Gastroesophageal sphincter (tissue), 3 donors: ENCODE measurements at regions not wholly inside any gene's neighbourhood (a gene's known extent, or its start where the extent isn't known, plus 50 kb on each side); places are given as distances from the start of the nearest gene placed in this dataset.

Experiments
- CTCF ChIP-seq, 4 experiments: fragments of 200-600 bp in 2 of 4; fragments of 450-650 bp in 2 of 4; sonication (generic) in 1 of 4; IDR thresholded peaks; one replicate each; pipeline ENCODE4 v1.5.1; 2017 to 2019; ENCODE audit warnings: antibody characterized with exemption in 4 of 4, mild to moderate bottlenecking in 2 of 4, moderate library complexity in 2 of 4
- EP300 ChIP-seq: sonication (generic); formaldehyde crosslinking; IDR thresholded peaks from one replicate; pipeline ENCODE4 v1.6.1; 2017; ENCODE audit warnings: antibody characterized with exemption, mild to moderate bottlenecking
- POLR2A ChIP-seq, 2 donors: fragments of 450-650 bp; IDR thresholded peaks; one replicate each; pipeline ENCODE4 v1.6.1; 2017; ENCODE audit warnings: antibody characterized with exemption in 2 of 2, mild to moderate bottlenecking in 2 of 2, moderate library complexity in 1 of 2
- POLR2AphosphoS5 ChIP-seq: sonication (generic); formaldehyde crosslinking; IDR thresholded peaks from one replicate; pipeline ENCODE4 v1.6.1; 2017; ENCODE audit warnings: antibody characterized with exemption

- TF ChIP-seq CTCF (IDR thresholded peaks at IDR 0.05) (no peak), POLR2A (IDR thresholded peaks at IDR 0.05) (no peak), EP300 (no peak), POLR2AphosphoS5 (no peak)
These were observed 125.5 kb downstream of the TMTC3 start for GRCh38 chr12:88267630-88268029.
